ENCODE measurements at regions not wholly inside any gene's neighbourhood (a gene's known extent, or its start where the extent isn't known, plus 50 kb on each side); places are given as distances from the start of the nearest gene placed in this dataset.

DNA sequence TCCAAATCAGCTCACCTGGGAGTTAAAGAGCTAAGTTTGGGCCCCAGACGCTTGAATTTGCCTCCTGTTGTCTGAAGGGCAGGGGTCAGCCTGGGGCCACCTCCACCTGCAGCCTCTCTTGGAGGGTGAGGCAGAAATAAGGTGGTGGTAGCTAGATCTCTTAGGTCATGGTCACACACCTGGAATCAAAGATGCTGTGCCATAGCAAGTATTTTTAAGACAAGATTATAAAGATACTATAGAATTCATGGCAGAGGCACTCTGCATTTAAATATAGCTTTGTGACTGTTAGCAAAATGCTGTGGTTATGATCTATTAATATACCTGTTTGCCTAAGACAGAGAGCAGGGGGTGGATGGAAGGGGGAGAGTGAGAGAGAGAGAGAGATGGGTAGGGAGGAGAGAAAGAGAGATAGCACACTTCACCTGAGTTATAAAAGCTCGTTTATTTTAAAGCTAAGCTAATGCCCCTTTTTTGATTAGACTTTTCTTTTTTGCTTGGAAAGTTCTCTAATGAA is 242.7 kb downstream of the TMEM182 start:
- no peak for DNase-seq
- no peaks in the 10 kb centered on the region for H3K27me3 ChIP-seq (ENCODE audit: control insufficient read depth in 3 of 3, insufficient read depth in 3 of 3, low read length in 2 of 3)
- no peaks in the 10 kb centered on the region for H3K36me3 ChIP-seq (ENCODE audit: control insufficient read depth in 4 of 4, insufficient read depth in 4 of 4, low read length in 4 of 4)
- H3K9me3 ChIP-seq (ENCODE audit: control insufficient read depth in 4 of 4, insufficient read depth in 3 of 4, low read length in 3 of 4), result no peaks in the 10 kb centered on the region
- no peak overlapping the region for H3K9ac ChIP-seq (ENCODE audit: insufficient read depth in 1 of 2, low read length in 2 of 2)
- WGBS, 2 donors, result 67 to 78% methylated on average over 2 of the region's 2 CpGs
- no peak overlapping the region for H3K4me3 ChIP-seq
- TF ChIP-seq, protein P1, sequence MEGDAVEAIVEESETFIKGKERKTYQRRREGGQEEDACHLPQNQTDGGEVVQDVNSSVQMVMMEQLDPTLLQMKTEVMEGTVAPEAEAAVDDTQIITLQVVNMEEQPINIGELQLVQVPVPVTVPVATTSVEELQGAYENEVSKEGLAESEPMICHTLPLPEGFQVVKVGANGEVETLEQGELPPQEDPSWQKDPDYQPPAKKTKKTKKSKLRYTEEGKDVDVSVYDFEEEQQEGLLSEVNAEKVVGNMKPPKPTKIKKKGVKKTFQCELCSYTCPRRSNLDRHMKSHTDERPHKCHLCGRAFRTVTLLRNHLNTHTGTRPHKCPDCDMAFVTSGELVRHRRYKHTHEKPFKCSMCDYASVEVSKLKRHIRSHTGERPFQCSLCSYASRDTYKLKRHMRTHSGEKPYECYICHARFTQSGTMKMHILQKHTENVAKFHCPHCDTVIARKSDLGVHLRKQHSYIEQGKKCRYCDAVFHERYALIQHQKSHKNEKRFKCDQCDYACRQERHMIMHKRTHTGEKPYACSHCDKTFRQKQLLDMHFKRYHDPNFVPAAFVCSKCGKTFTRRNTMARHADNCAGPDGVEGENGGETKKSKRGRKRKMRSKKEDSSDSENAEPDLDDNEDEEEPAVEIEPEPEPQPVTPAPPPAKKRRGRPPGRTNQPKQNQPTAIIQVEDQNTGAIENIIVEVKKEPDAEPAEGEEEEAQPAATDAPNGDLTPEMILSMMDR (IDR thresholded peaks at IDR 0.05; ENCODE audit: control extremely low read depth, extremely low read depth), result no peak
- no peak overlapping the region for H3K27ac ChIP-seq (ENCODE audit: low read depth in 1 of 2, low read length in 1 of 2)
- ATAC-seq (ENCODE audit: insufficient read depth, low FRiP score), result no peak
- peaks cover 0 to 19% (median 0%) of the 10 kb centered on the region in 5 donors for H3K4me1 ChIP-seq (ENCODE audit: control insufficient read depth in 5 of 5, insufficient read depth in 5 of 5, low read length in 5 of 5)

DNA sequence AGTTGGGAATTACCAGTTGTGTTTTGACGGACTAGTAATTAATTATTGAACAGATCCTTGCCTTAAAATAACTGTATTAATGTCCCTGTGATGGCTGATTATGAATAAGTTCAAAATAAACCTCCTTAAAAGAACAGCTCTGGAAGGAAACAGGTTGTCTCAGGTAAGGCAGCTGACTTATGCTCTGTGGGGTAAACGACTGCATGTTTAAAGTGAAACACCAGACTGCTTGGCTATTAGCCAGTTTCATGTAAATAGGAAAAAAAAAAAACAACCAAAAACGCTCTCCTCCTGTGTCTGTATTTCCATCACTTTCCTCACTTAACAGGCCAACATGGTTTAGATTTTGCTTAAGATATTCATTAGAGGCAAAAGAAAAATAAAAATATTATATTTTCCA is 243.6 kb downstream of the TMEM182 start:
- DNase-seq (no peak), ATAC-seq (ENCODE audit: insufficient read depth, low FRiP score) (no peak)
- Histone ChIP-seq H3K36me3 (ENCODE audit: control insufficient read depth in 4 of 4, insufficient read depth in 4 of 4, low read length in 4 of 4) (no peaks in the 10 kb centered on the region), H3K9ac (ENCODE audit: insufficient read depth in 1 of 2, low read length in 2 of 2) (no peak overlapping the region), H3K27me3 (ENCODE audit: control insufficient read depth in 3 of 3, insufficient read depth in 3 of 3, low read length in 2 of 3) (no peaks in the 10 kb centered on the region), H3K9me3 (ENCODE audit: control insufficient read depth in 4 of 4, insufficient read depth in 3 of 4, low read length in 3 of 4) (no peaks in the 10 kb centered on the region), H3K27ac (ENCODE audit: low read depth in 1 of 2, low read length in 1 of 2) (no peak overlapping the region), H3K4me3 (no peak overlapping the region), H3K4me1 (ENCODE audit: control insufficient read depth in 5 of 5, insufficient read depth in 5 of 5, low read length in 5 of 5) (peaks cover 0 to 28% (median 0%) of the 10 kb centered on the region in 5 donors)
- 53 to 65% methylated on average over 3 of the region's 3 CpGs for WGBS, 2 donors
- TF ChIP-seq, protein P1 (IDR thresholded peaks at IDR 0.05; ENCODE audit: control extremely low read depth, extremely low read depth), result no peak

DNA sequence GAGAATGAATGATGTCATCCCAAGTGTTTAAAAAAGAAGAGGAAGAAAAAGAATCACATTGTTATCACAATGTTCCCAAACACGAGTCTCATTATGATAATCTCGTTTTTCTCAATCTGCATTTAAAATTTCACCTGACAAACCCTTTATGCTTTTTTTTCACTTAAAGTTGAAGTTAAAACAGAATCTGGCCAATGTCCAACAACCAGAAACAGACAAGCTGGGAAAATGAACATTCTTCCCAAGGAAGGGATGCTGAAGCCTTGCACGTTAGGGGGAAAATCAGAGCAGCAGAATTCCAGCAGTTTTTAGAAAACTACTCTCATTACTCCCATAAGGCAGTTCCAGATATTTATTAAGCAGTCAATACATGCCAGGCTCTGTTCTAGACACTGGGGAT is 245.3 kb downstream of the TMEM182 start:
- Histone ChIP-seq H3K9me3 (ENCODE audit: control insufficient read depth in 4 of 4, insufficient read depth in 3 of 4, low read length in 3 of 4) (no peaks in the 10 kb centered on the region), H3K27me3 (ENCODE audit: control insufficient read depth in 3 of 3, insufficient read depth in 3 of 3, low read length in 2 of 3) (no peaks in the 10 kb centered on the region), H3K27ac (ENCODE audit: low read depth in 1 of 2, low read length in 1 of 2) (no peak overlapping the region), H3K36me3 (ENCODE audit: control insufficient read depth in 4 of 4, insufficient read depth in 4 of 4, low read length in 4 of 4) (no peaks in the 10 kb centered on the region), H3K4me1 (ENCODE audit: control insufficient read depth in 5 of 5, insufficient read depth in 5 of 5, low read length in 5 of 5) (peaks cover 0 to 34% (median 3%) of the 10 kb centered on the region in 5 donors), H3K9ac (ENCODE audit: insufficient read depth in 1 of 2, low read length in 2 of 2) (no peak overlapping the region), H3K4me3 (no peak overlapping the region)
- no peak for ATAC-seq (ENCODE audit: insufficient read depth, low FRiP score)
- 75 to 92% methylated on average over 3 of the region's 3 CpGs for WGBS, 2 donors
- TF ChIP-seq, protein P1 (IDR thresholded peaks at IDR 0.05; ENCODE audit: control extremely low read depth, extremely low read depth), result no peak
- DNase-seq, result peak in 1 of 3 donors; percentile 28

DNA sequence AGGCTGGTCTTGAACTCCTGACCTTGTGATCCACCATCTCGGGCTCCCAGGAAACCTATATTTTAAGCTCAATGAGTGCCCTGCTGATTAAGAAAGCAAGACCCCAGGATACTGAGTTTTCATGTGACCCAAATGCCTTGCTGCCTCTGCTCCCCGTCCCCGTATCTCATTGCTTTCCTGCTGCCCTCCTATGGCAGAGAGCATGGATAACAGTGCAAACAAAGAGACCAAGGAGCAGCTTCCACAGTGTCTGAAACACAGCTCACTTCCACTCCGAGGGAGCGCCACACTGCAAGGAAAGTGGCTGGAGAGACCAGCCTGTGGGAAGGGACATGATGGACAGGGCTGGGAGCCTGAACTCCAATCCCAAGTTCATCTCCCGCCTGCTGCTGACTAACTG is 246.8 kb downstream of the TMEM182 start:
- ATAC-seq (ENCODE audit: insufficient read depth, low FRiP score) (no peak), DNase-seq (peak; percentile 13 to 40 (median 27))
- no peaks in the 10 kb centered on the region for H3K27me3 ChIP-seq (ENCODE audit: control insufficient read depth in 3 of 3, insufficient read depth in 3 of 3, low read length in 2 of 3)
- H3K9me3 ChIP-seq (ENCODE audit: control insufficient read depth in 4 of 4, insufficient read depth in 3 of 4, low read length in 3 of 4), result no peaks in the 10 kb centered on the region
- no peak overlapping the region for H3K27ac ChIP-seq (ENCODE audit: low read depth in 1 of 2, low read length in 1 of 2)
- TF ChIP-seq, protein P1 (IDR thresholded peaks at IDR 0.05; ENCODE audit: control extremely low read depth, extremely low read depth), result no peak
- 65 to 77% methylated on average over 6 of the region's 6 CpGs for WGBS, 2 donors
- H3K4me1 ChIP-seq (ENCODE audit: control insufficient read depth in 5 of 5, insufficient read depth in 5 of 5, low read length in 5 of 5), result peaks cover 0 to 34% (median 3%) of the 10 kb centered on the region in 5 donors
- H3K4me3 ChIP-seq, result no peak overlapping the region
- no peaks in the 10 kb centered on the region for H3K36me3 ChIP-seq (ENCODE audit: control insufficient read depth in 4 of 4, insufficient read depth in 4 of 4, low read length in 4 of 4)
- H3K9ac ChIP-seq (ENCODE audit: insufficient read depth in 1 of 2, low read length in 2 of 2), result no peak overlapping the region
